DND-41 (cell line): ENCODE measurements at regions not wholly inside any gene's neighbourhood (a gene's known extent, or its start where the extent isn't known, plus 50 kb on each side); places are given as distances from the start of the nearest gene placed in this dataset.

Experiments
- CTCF ChIP-seq: IDR thresholded peaks from 2 replicates; pipeline ENCODE4 v1.5.1; 2012; ENCODE audit warnings: borderline replicate concordance, low read length, moderate library complexity, mild to moderate bottlenecking; ENCODE audit not compliant: poor library complexity, severe bottlenecking; ENCODE audit errors: extremely low read depth
- EZH2 ChIP-seq: IDR thresholded peaks from 3 replicates; pipeline ENCODE4 v1.6.1; 2012; ENCODE audit warnings: borderline replicate concordance, low read depth, mild to moderate bottlenecking, moderate library complexity, low read length, inconsistent platforms; ENCODE audit not compliant: severe bottlenecking

- peak; percentile 77 for TF ChIP-seq CTCF
- no peak for TF ChIP-seq EZH2
These were observed 53.2 kb upstream of the ARG1 start for GRCh38 chr6:131519670-131520436.
